ENCODE measurements at regions not wholly inside any gene's neighbourhood (a gene's known extent, or its start where the extent isn't known, plus 50 kb on each side); places are given as distances from the start of the nearest gene placed in this dataset.

- TF ChIP-seq, protein P1, sequence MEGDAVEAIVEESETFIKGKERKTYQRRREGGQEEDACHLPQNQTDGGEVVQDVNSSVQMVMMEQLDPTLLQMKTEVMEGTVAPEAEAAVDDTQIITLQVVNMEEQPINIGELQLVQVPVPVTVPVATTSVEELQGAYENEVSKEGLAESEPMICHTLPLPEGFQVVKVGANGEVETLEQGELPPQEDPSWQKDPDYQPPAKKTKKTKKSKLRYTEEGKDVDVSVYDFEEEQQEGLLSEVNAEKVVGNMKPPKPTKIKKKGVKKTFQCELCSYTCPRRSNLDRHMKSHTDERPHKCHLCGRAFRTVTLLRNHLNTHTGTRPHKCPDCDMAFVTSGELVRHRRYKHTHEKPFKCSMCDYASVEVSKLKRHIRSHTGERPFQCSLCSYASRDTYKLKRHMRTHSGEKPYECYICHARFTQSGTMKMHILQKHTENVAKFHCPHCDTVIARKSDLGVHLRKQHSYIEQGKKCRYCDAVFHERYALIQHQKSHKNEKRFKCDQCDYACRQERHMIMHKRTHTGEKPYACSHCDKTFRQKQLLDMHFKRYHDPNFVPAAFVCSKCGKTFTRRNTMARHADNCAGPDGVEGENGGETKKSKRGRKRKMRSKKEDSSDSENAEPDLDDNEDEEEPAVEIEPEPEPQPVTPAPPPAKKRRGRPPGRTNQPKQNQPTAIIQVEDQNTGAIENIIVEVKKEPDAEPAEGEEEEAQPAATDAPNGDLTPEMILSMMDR (IDR thresholded peaks at IDR 0.05), result no peak
- TF ChIP-seq POLR2A (IDR thresholded peaks at IDR 0.05), result no peak
- intact Hi-C loops (cut with DNase I; ENCODE audit: low total_unique reads), result no loop called here
- WGBS, 2 donors, result 85 to 90% methylated on average over 4 of the region's 4 CpGs
- DNase-seq (ENCODE audit: low spot score in 2 of 2), result no peak
- no peak overlapping the region for H3K4me3 ChIP-seq (ENCODE audit: low read depth, poor library complexity, severe bottlenecking)
Measured at GRCh38 chr11:112453601-112454577, 193.2 kb upstream of the PLET1 start.

DNA sequence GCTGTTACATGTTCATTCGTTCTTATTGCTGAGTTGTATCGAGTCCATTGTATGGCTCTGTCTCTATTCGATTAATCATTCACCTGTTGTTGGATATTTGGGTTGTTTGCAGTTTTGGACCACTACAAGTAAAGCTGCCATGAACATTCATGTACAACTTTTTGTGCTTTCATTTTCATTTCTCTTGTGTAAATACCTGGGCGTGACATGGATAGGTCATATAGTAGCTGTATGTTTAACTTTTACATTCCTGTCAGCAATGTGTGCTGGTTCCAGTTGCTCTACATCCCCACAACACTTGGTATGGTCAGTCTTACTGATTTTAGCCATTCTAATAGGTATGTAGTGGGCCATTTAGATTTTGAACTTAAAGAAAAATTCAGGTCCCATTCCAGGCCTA is 194.2 kb upstream of the PLET1 start:
- no peak overlapping the region for H3K4me3 ChIP-seq (ENCODE audit: low read depth, poor library complexity, severe bottlenecking)
- 93 to 96% methylated on average over 4 of the region's 4 CpGs for WGBS, 2 donors
- TF ChIP-seq POLR2A (IDR thresholded peaks at IDR 0.05), result no peak
- TF ChIP-seq, protein P1 (IDR thresholded peaks at IDR 0.05), result no peak
- no peak for DNase-seq (ENCODE audit: low spot score in 2 of 2)
- intact Hi-C loops (cut with DNase I; ENCODE audit: low total_unique reads), result no loop called here

DNA sequence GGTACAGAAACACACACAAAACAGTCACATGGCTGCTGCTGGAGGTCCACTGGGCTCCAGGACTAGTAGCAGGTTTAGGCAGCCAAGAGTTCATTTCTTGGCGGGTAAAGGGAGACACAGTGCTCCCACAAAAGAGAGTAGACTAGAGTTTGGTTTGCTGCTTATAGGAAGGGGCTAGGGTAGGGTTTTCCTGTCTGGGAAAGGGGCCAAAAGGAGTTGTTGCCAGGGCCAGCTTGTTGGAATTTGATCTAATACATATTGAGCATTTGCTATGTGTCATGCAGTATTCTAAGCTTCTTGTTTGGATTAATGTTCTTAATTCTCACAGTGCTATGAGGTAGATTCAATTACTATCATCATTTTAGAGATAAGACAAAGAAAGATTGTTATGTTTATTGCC is 195.1 kb upstream of the PLET1 start:
- DNase-seq (ENCODE audit: low spot score in 2 of 2), result no peak
- TF ChIP-seq, protein P1 (IDR thresholded peaks at IDR 0.05), result no peak
- no peak for TF ChIP-seq POLR2A (IDR thresholded peaks at IDR 0.05)
- WGBS, 2 donors, result 72 to 73% methylated on average over 1 of the region's 1 CpG
- intact Hi-C loops (cut with DNase I; ENCODE audit: low total_unique reads), result no loop called here
- no peak overlapping the region for H3K4me3 ChIP-seq (ENCODE audit: low read depth, poor library complexity, severe bottlenecking)

- intact Hi-C loops (cut with DNase I; ENCODE audit: low total_unique reads), result no loop called here
- no peak for DNase-seq (ENCODE audit: low spot score in 2 of 2)
Measured at GRCh38 chr11:112457532-112457931, 196.9 kb upstream of the PLET1 start.

GRCh38 chr11:112459001-112459400 is 198.3 kb upstream of the PLET1 start:
- DNase-seq (ENCODE audit: low spot score in 2 of 2), result no peak
- intact Hi-C loops (cut with DNase I; ENCODE audit: low total_unique reads), result no loop called here
- no peak overlapping the region for H3K4me3 ChIP-seq (ENCODE audit: low read depth, poor library complexity, severe bottlenecking)
- TF ChIP-seq, protein P1 (IDR thresholded peaks at IDR 0.05), result no peak
- TF ChIP-seq POLR2A (IDR thresholded peaks at IDR 0.05), result no peak
- 59 to 61% methylated on average over 4 of the region's 4 CpGs for WGBS, 2 donors

More at GRCh38 chr11:112457532-112457931, 196.9 kb upstream of the PLET1 start:
- 90 to 96% methylated on average over 2 of the region's 2 CpGs for WGBS, 2 donors
- no peak for TF ChIP-seq POLR2A (IDR thresholded peaks at IDR 0.05)
- TF ChIP-seq, protein P1 (IDR thresholded peaks at IDR 0.05), result no peak
- H3K4me3 ChIP-seq (ENCODE audit: low read depth, poor library complexity, severe bottlenecking), result no peak overlapping the region
